NCI-H2196 (cell line): ENCODE measurements at regions not wholly inside any gene's neighbourhood (a gene's known extent, or its start where the extent isn't known, plus 50 kb on each side); places are given as distances from the start of the nearest gene placed in this dataset.

Experiments used
- DNase-seq: peaks from one replicate; lab custom pipeline; 2025; ENCODE audit not compliant: unreplicated experiment; lab: John Stamatoyannopoulos, UW

GRCh38 chr3:18648159-18648558 is 223.0 kb upstream of the SATB1 start:
- no peak for DNase-seq

DNA sequence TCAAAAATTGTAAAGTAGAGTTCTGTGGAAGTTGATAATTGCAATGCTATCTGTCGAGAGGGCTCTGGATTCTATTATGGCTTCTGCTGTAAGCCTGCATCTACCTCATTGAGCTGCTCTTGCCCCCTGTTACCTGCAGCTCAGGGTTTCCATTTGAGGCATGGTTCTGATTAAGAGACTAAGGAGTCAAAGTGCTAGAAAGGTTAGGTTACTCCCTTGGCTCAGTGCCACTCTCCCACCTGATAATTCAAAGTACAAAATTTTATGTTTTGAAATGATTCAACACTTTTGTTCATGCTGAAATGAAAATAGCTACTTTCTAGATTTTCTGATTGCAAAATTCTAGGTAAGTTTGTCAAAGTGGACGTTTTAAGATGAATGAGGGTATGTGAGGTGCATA is 220.5 kb upstream of the SATB1 start:
- no peak for DNase-seq

DNA sequence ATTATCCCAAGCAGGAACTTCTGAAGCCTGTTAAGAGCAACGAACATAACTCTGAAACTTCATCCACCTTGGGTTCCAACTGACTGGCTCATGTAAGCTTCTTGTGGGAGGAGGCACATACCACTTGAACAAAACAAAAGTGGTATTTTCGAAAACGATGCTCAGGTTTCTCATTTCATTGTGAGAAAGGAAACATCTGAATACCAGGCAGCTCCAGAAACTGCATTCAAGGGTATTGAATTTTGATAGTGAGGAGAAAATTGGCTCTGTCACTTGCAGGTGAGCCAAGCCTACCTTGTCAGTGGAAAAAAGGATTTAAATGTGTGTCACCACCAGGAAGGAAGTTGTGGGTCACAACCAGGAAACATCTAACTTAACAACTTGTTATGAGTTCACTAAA is 218.1 kb upstream of the SATB1 start:
- no peak for DNase-seq

- no peak for DNase-seq
Measured at GRCh38 chr3:18641916-18642315, 216.8 kb upstream of the SATB1 start.

- DNase-seq = no peak
Measured at GRCh38 chr3:18635215-18635614, 210.1 kb upstream of the SATB1 start.

GRCh38 chr3:18634461-18634860 is 209.3 kb upstream of the SATB1 start:
- no peak for DNase-seq

DNA sequence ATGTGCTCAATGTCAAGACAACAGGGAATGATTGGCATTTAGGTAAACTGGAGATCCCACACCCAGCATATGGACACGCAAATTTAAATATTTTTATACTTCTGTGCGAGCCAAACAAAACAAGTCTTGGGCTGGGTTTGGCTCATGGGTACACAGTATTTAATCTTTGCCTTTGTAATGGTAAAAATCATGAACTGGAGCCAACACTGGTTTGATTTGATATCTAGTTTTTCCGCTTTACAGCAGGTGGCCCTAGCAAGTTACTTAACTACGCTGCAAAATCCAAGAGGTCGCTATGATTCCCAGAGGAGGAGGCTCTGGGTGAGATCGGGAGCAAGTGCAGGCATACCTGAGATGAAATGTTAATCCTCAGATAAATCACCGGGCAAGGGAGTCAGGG is 207.9 kb upstream of the SATB1 start:
- DNase-seq = no peak

GRCh38 chr3:18630295-18630694 is 205.2 kb upstream of the SATB1 start:
- no peak for DNase-seq

- DNase-seq = no peak
Measured at GRCh38 chr3:18625085-18625484, 199.9 kb upstream of the SATB1 start.

GRCh38 chr3:18623220-18623619 is 198.1 kb upstream of the SATB1 start:
- no peak for DNase-seq

- DNase-seq = no peak
Measured at GRCh38 chr3:18618723-18619122, 193.6 kb upstream of the SATB1 start.

DNA sequence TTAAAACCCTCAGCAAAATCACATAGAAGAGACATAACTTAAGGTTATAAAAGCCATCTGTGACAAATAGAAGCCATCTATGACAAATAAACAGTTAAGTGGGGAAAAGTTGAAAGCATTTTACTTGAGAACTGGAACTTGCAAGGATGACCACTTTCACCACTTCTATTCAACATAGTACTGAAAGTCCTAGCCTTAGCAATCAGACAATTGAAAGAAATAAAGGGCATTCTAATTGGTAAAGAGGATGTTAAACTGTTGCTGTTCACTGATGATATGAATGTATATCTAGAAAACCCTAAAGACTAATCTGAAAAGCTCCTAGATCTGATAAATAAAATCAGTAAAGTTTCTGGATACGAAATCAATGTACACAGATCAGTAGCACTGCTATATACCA is 186.9 kb upstream of the SATB1 start:
- no peak for DNase-seq

DNA sequence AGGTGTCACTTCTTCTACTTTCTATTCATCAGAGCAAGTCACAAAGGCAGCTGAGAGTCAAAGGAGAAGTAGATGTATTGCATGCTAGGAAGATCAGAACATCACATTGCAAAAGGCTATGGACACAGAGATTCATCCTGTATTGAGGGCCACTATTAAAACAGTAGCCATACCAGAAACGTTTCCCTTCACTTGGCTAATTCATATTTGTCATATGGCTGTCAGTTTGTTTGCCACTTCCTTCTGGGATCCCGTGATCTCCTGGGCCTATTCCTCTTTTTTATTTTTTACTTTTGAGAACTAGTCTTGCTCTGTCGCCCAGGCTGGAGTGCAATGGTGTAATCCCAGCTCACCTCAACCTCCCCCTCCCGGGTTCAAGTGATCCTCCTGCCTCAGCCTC is 184.0 kb upstream of the SATB1 start:
- DNase-seq = no peak

- no peak for DNase-seq
Measured at GRCh38 chr3:18597919-18598318, 172.8 kb upstream of the SATB1 start.

GRCh38 chr3:18593231-18593630 is 168.1 kb upstream of the SATB1 start:
- no peak for DNase-seq

DNA sequence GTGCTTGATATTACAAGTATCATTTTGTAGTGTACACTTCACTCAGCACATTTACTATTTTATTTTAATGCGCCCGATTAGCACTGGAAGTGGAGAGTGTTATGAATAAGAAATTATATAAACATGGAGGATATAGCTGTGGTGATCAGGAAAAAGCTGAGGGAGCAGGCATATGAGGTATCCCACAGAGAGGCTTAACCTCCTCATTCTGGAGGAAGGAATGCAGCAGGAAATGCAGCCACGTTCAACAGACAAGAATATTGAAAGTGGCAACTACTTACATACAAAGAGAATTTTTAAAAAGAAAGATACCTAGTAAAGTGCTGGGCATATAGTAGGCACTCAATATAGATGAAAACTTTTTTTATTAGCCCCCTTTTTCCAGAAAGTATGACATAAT is 166.0 kb upstream of the SATB1 start:
- DNase-seq = no peak

- DNase-seq = no peak
Measured at GRCh38 chr3:18586076-18586475, 160.9 kb upstream of the SATB1 start.

DNA sequence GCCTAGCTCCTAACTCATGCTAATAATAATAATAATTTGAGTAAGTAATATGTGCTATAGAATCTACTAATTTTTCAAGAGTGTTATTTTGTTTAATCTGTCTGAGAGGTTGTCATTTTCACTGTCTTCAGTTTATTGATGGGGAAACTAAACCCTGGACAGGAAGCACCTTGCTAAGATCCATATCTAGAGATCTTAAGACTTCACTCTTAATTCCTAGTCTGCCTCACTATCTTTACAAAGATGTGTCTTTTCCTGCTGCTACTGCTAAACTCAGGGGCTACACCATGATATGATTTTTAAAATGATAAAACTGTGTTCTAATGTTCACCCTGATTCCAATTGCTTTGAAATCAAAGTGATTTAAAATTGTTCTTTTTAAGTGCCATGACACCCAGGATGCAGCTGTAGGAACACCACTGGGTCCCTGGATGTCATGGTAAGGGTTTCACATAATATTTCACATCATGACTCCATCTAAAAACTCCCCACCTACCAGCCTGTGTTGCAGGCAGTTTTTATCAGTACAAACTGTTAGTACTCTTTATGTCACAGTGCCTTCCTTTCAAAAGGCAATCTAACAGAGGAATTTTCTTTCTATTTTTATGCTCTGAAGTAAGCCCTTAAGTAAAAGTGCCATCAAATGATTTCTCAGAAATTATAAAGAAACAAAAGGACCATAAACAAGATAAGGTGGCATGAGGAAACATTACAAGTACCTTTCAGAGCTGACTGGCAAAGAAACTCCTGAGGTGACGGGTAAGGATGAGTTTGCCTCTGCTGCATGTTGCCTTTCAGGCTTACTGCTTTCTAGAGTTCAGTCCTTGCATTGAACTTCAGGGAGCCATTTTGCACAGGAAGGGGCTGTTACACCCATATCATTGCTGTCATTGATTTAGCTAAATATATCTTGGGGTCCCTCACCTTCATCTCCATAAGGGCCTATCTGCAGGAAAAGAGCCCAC is 160.1 kb upstream of the SATB1 start:
- DNase-seq = no peak

DNA sequence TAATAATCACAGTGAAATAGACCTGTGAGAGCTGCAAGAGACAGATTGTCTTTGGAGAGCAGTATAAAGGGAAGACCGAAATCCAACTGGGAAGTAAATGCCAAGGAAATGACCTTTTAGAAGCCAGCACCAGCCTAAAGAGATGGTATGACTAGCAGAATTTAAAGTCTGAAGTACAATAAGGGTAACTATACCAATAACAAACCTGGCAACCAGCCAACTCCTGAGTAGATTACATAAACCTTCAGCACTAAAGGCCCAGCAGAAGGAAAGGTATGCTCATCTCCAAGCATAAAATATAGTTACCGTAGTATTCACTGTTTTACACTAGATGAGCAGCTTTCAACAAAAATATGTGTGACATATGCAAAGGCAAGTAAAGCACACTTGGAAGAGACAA is 155.1 kb upstream of the SATB1 start:
- peak; percentile 48 for DNase-seq

GRCh38 chr3:18579661-18580060 is 154.5 kb upstream of the SATB1 start:
- DNase-seq = no peak

DNA sequence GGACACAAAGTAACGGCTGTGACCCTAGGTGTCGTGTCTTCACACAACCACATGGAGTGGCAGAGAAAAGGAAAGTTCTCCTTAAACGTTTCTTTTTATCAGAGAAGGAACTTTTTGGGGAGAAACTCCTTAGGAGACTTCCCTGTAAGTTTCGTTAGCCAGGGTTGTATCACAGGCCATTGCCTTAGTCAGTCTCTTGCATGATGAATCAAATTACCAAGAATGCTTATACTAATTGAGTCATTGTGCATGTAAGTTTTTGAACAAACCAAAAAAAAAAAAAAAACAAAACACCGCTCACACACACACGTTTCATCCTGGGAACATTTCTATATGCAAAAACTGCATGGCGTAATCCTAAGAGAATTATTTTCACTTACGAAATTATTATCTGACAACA is 150.4 kb upstream of the SATB1 start:
- DNase-seq = no peak

GRCh38 chr3:18572809-18573208 is 147.7 kb upstream of the SATB1 start:
- peak; percentile 22 for DNase-seq

GRCh38 chr3:18567293-18567692 is 142.2 kb upstream of the SATB1 start:
- no peak for DNase-seq
